CD4-positive, alpha-beta memory T cell (primary cell): ENCODE measurements at regions not wholly inside any gene's neighbourhood (a gene's known extent, or its start where the extent isn't known, plus 50 kb on each side); places are given as distances from the start of the nearest gene placed in this dataset.

Source experiments
- CTCF ChIA-PET: fragments of 350-600 bp; sonication (Branson Sonifier 250); formaldehyde crosslinking; loops from one replicate; lab custom pipeline; 2021; ENCODE audit warnings: inconsistent platforms; ENCODE audit not compliant: partially characterized antibody; lab: Charles Lee
- POLR2A ChIA-PET: fragments of 350-600 bp; sonication (Branson Sonifier 250); formaldehyde crosslinking; loops from one replicate; lab custom pipeline; 2021; ENCODE audit not compliant: partially characterized antibody; lab: Charles Lee
- DNase-seq, 5 donors: peaks; one replicate each; pipeline versions ENCODE4 v3.0.0 to v3.0.0-alpha.2; 2020 to 2022; ENCODE audit warnings: mixed read lengths in 1 of 5
- H3K27ac ChIP-seq: one replicate; pipeline ENCODE4 v1.7.0; 2013; ENCODE audit warnings: low read depth, low read length
- H3K27me3 ChIP-seq: 2 replicates; pipeline ENCODE4 v1.7.0; 2013; ENCODE audit warnings: mild to moderate bottlenecking, low read length, moderate library complexity; ENCODE audit not compliant: insufficient read depth
- H3K36me3 ChIP-seq: 2 replicates; pipeline ENCODE4 v1.7.0; 2013; ENCODE audit warnings: mild to moderate bottlenecking, low read length, moderate library complexity; ENCODE audit not compliant: insufficient read depth
- H3K4me1 ChIP-seq: 2 replicates; pipeline ENCODE4 v1.7.0; 2013; ENCODE audit warnings: mild to moderate bottlenecking, low read length, moderate library complexity; ENCODE audit not compliant: insufficient read depth
- H3K4me3 ChIP-seq, 2 donors: one replicate each; pipeline ENCODE4 v1.7.0; 2013; ENCODE audit warnings: low read length in 2 of 2, mild to moderate bottlenecking in 1 of 2
- H3K9me3 ChIP-seq, 2 donors: one replicate each; pipeline ENCODE4 v1.7.0; 2013; ENCODE audit warnings: low read length in 2 of 2, control low read depth in 1 of 2; ENCODE audit not compliant: control insufficient read depth in 1 of 2
- H3K27ac Mint-ChIP-seq, 7 donors: one replicate each; pipeline ENCODE4 v1.8.0; 2020 to 2021; ENCODE audit warnings: mixed read lengths in 7 of 7, mild to moderate bottlenecking in 6 of 7, inconsistent platforms in 3 of 7, moderate library complexity in 3 of 7
- H3K27me3 Mint-ChIP-seq, 2 donors: one replicate each; pipeline ENCODE4 v1.8.0; 2020 to 2021; ENCODE audit warnings: mixed read lengths in 2 of 2
- H3K36me3 Mint-ChIP-seq, 2 donors: one replicate each; pipeline ENCODE4 v1.8.0; 2020 to 2021; ENCODE audit warnings: mixed read lengths in 2 of 2, inconsistent platforms in 1 of 2, mild to moderate bottlenecking in 1 of 2
- H3K4me1 Mint-ChIP-seq, 4 donors: one replicate each; pipeline ENCODE4 v1.8.0; 2020 to 2021; ENCODE audit warnings: mixed read lengths in 4 of 4, mild to moderate bottlenecking in 1 of 4
- H3K4me3 Mint-ChIP-seq, 8 donors: one replicate each; pipeline ENCODE4 v1.8.0; 2020 to 2021; ENCODE audit warnings: mixed read lengths in 8 of 8, mild to moderate bottlenecking in 7 of 8, moderate library complexity in 6 of 8, inconsistent platforms in 3 of 8
- H3K9me3 Mint-ChIP-seq, 8 donors: one replicate each; pipeline ENCODE4 v1.8.0; 2020 to 2021; ENCODE audit warnings: mixed read lengths in 8 of 8, mild to moderate bottlenecking in 5 of 8, inconsistent platforms in 3 of 8, moderate library complexity in 1 of 8
- intact Hi-C: fragments of 100-400 bp; cut with micrococcal nuclease; formaldehyde crosslinking; loops from one replicate; pipeline ENCODE4 v1.15.1; 2023

DNA sequence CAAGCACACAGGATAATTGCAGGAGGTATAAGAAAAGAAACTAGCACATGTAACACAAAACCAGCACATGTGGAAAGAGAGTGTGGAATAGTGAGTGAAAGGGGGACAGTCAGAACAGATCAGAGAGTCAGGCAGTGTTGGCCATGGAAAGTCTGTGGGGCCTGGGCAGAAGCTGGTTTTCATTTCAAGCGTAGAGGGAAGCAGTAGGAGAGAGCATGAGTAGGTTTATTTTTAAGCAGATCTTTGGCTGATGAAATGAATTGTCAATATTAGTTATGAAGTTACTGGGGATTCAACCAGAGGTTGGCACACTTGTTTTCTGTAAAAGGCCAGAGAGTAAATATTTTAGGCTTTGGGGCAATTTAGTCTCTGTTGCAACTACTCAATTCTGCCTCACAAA is 283.1 kb downstream of the SMARCA2 start:
- no peaks in the 10 kb centered on the region for H3K36me3 Mint-ChIP-seq
- ChIA-PET POLR2A (no interaction called here), CTCF (no interaction called here)
- no peak for DNase-seq
- Histone ChIP-seq H3K4me1 (no peaks in the 10 kb centered on the region), H3K4me3 (no peak overlapping the region), H3K27me3 (no peaks in the 10 kb centered on the region), H3K9me3 (no peaks in the 10 kb centered on the region), H3K27ac (no peak overlapping the region), H3K36me3 (no peaks in the 10 kb centered on the region)
- intact Hi-C loops, result loop anchor here (10.0 kb wide), 1 partner anchor 53 kb away; no protein-coding TSS in a partner anchor
- H3K4me3 Mint-ChIP-seq, result no peak overlapping the region
- peaks cover 4 to 15% of the 10 kb centered on the region in 2 donors for H3K27me3 Mint-ChIP-seq
- H3K4me1 Mint-ChIP-seq, result no peaks in the 10 kb centered on the region
- H3K9me3 Mint-ChIP-seq, result peaks cover 0 to 3% (median 0%) of the 10 kb centered on the region in 8 donors
- no peak overlapping the region for H3K27ac Mint-ChIP-seq

DNA sequence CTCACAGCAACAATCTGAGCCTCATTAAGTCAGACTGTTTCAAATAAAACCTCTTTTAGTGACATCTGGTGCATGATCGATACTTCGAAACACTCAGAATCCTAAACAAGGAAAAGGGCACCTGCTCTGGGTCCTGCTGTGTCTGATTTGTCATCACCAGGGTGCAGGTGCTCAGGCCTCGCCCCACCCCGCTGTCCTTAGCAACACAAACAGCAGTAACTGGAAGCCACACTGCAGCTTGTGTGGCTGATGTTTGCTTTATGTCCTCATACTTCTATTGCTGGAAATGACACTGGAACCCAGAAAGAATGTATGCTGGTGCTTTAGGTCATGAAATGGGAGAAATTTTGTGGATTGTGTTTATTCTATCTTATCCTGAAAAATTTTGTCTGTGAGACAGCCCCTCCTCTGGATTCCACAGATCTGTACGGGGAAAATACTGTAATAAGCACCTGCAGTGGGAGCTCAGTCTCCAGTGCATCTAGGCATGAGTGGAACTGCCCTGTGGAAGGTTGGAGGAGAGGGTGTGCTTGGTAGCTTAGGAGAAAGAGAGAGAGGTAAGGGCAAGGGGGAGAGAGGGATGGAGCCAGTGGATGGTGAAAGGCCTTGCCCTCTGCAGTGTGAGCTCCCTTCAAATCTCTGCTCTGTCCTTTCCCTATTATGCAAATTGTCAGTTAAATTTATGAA is 284.2 kb downstream of the SMARCA2 start:
- Histone ChIP-seq H3K27ac (no peak overlapping the region), H3K9me3 (no peaks in the 10 kb centered on the region), H3K4me1 (no peaks in the 10 kb centered on the region), H3K27me3 (no peaks in the 10 kb centered on the region), H3K36me3 (no peaks in the 10 kb centered on the region), H3K4me3 (no peak overlapping the region)
- H3K4me1 Mint-ChIP-seq, result no peaks in the 10 kb centered on the region
- H3K27ac Mint-ChIP-seq, result no peak overlapping the region
- ChIA-PET CTCF (no interaction called here), POLR2A (no interaction called here)
- no peak for DNase-seq
- no peaks in the 10 kb centered on the region for H3K36me3 Mint-ChIP-seq
- H3K9me3 Mint-ChIP-seq, result peaks cover 0 to 3% (median 0%) of the 10 kb centered on the region in 8 donors
- no peak overlapping the region for H3K4me3 Mint-ChIP-seq
- intact Hi-C loops, result loop anchor here (10.0 kb wide), 1 partner anchor 54 kb away; no protein-coding TSS in a partner anchor
- H3K27me3 Mint-ChIP-seq, result peaks cover 2 to 16% of the 10 kb centered on the region in 2 donors

DNA sequence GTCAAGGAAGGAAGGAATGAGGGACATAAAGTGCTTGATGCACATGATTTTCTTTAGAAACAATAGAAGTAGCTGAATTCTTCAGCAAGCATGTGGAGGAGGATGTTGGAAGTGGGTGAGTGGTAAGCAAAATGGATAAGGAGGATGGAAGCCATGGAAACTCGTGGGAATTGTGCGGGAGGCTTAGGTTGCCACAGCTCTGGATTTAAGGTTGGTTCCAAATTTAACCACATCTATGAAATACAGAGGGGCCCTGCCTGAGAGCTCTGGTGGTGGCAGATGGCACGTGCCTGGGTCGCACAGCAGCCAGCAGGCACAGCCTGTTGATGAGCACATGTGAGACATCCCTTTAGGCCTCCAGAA is 284.7 kb downstream of the SMARCA2 start:
- CTCF ChIA-PET, result no interaction called here
- H3K9me3 ChIP-seq, result no peaks in the 10 kb centered on the region
- H3K36me3 Mint-ChIP-seq, result no peaks in the 10 kb centered on the region

DNA sequence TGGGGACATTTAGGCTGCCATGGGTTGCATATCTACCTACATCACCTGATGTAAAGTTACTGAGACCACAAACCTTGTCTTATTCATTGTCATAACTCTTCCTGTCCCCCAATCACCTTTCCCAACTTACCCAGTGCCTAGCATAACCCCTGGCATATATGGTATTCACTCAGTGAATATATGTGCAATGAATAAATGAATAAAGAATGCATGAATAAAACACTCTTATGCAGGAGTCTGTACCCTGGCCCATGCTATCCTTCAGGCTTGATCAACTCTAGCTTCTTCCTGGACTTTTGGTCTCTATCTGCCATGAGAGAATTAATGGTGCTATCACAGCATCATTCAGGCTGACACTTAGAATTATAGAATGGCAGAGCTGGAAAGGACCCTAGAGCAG is 285.2 kb downstream of the SMARCA2 start:
- ChIA-PET CTCF (interaction anchor here (1.3 kb wide), 1 partner anchor 9 kb away, joined by 3 read pairs; no protein-coding TSS in a partner anchor), POLR2A (no interaction called here)
- Mint-ChIP-seq H3K36me3 (no peaks in the 10 kb centered on the region), H3K27me3 (peaks cover 2 to 13% of the 10 kb centered on the region in 2 donors), H3K4me3 (no peak overlapping the region), H3K4me1 (no peaks in the 10 kb centered on the region), H3K9me3 (peaks cover 0 to 3% (median 0%) of the 10 kb centered on the region in 8 donors), H3K27ac (no peak overlapping the region)
- Histone ChIP-seq H3K27me3 (no peaks in the 10 kb centered on the region), H3K27ac (no peak overlapping the region), H3K4me1 (no peaks in the 10 kb centered on the region), H3K9me3 (no peaks in the 10 kb centered on the region), H3K4me3 (no peak overlapping the region), H3K36me3 (no peaks in the 10 kb centered on the region)
- DNase-seq, result no peak
- intact Hi-C loops, result no loop called here

More for the DNA sequence above, 284.7 kb downstream of the SMARCA2 start:
- Mint-ChIP-seq H3K4me3 (no peak overlapping the region), H3K4me1 (no peaks in the 10 kb centered on the region), H3K27me3 (peaks cover 2 to 16% of the 10 kb centered on the region in 2 donors), H3K27ac (no peak overlapping the region), H3K9me3 (peaks cover 0 to 3% (median 0%) of the 10 kb centered on the region in 8 donors)
- POLR2A ChIA-PET, result no interaction called here
- no peak for DNase-seq
- Histone ChIP-seq H3K27me3 (no peaks in the 10 kb centered on the region), H3K36me3 (no peaks in the 10 kb centered on the region), H3K4me1 (no peaks in the 10 kb centered on the region), H3K4me3 (no peak overlapping the region), H3K27ac (no peak overlapping the region)
- intact Hi-C loops, result loop anchor here (10.0 kb wide), 1 partner anchor 55 kb away; no protein-coding TSS in a partner anchor

DNA sequence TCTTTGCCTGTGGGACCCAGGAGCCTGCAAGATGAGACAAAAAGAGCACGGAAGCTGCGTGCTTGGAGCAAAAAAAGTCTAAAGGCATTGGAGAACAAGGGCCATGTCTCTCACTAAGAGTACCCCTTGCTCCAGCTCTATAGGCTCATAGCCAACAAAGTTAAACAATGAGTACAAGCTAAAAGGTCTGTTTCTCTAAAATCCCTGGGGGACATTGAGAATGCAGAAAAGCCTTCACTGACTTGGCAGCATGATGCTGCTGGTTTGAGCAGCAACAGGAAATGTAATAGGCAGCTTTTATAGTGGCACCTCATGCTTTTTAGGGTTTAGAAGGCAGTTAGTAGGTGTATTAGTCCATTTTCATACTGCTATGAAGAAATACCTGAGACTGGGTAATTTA is 287.5 kb downstream of the SMARCA2 start:
- peaks cover 0 to 3% (median 0%) of the 10 kb centered on the region in 8 donors for H3K9me3 Mint-ChIP-seq
- no peaks in the 10 kb centered on the region for H3K4me1 Mint-ChIP-seq
- intact Hi-C loops, result no loop called here
- no peak overlapping the region for H3K4me3 Mint-ChIP-seq
- H3K27ac ChIP-seq, result no peak overlapping the region
- ChIA-PET CTCF (no interaction called here), POLR2A (no interaction called here)
- H3K27me3 ChIP-seq, result no peaks in the 10 kb centered on the region
- H3K36me3 Mint-ChIP-seq, result no peaks in the 10 kb centered on the region
- H3K36me3 ChIP-seq, result no peaks in the 10 kb centered on the region
- H3K27me3 Mint-ChIP-seq, result peaks cover 2 to 9% of the 10 kb centered on the region in 2 donors
- H3K4me3 ChIP-seq, result no peak overlapping the region
- no peak for DNase-seq
- no peaks in the 10 kb centered on the region for H3K9me3 ChIP-seq
- H3K27ac Mint-ChIP-seq, result no peak overlapping the region
- H3K4me1 ChIP-seq, result no peaks in the 10 kb centered on the region

DNA sequence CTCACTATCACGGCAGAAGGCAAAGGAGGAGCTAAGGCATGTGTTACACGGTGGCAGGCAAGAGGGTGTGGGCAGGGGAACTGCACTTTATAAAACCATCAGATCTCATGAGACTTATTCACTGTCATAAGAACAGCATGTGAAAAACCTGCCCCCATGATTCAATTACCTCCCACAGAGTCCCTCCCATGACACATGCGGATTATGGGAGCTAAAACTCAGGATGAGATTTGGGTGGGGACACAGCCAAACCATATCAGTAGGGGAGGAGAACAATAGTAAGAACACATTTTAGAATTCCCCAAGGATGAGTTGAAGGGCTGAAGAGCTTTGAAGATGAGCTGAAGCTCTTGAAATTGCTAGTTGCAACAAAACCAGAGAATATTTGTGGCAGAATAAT is 287.9 kb downstream of the SMARCA2 start:
- H3K27me3 Mint-ChIP-seq, result peaks cover 2 to 9% of the 10 kb centered on the region in 2 donors
- peaks cover 0 to 3% (median 0%) of the 10 kb centered on the region in 8 donors for H3K9me3 Mint-ChIP-seq
- no peaks in the 10 kb centered on the region for H3K4me1 ChIP-seq
- ChIA-PET POLR2A (no interaction called here), CTCF (no interaction called here)
- no peaks in the 10 kb centered on the region for H3K4me1 Mint-ChIP-seq
- no peak overlapping the region for H3K4me3 ChIP-seq
- H3K9me3 ChIP-seq, result no peaks in the 10 kb centered on the region
- no peaks in the 10 kb centered on the region for H3K27me3 ChIP-seq
- DNase-seq, result no peak
- no peak overlapping the region for H3K4me3 Mint-ChIP-seq
- H3K27ac ChIP-seq, result no peak overlapping the region
- no peaks in the 10 kb centered on the region for H3K36me3 ChIP-seq
- no peak overlapping the region for H3K27ac Mint-ChIP-seq
- intact Hi-C loops, result no loop called here
- no peaks in the 10 kb centered on the region for H3K36me3 Mint-ChIP-seq

DNA sequence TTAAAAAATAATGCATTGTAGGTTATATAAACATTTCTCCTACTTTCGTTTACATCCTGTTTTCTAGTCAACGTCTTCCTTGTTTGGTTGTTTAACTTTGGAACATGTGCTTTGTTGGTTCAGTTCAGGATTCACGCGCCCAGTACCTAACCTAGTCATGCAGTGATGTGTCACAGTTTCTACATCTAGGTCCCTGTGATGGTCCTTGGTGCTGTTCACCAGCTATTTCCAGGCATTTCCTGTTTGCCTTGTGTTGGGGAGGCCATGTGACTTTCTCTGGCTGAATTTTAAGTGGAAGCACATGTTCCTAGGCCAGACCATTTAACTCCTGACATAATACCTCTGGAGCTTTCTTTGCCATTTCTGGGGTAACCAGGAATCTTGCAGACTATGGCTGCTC is 292.3 kb downstream of the SMARCA2 start:
- Mint-ChIP-seq H3K36me3 (no peaks in the 10 kb centered on the region), H3K4me3 (no peak overlapping the region), H3K27me3 (peaks cover 5% of the 10 kb centered on the region in 2 donors), H3K27ac (no peak overlapping the region), H3K9me3 (peaks cover 0 to 23% (median 19%) of the 10 kb centered on the region in 8 donors), H3K4me1 (no peaks in the 10 kb centered on the region)
- Histone ChIP-seq H3K4me3 (no peak overlapping the region), H3K27ac (no peak overlapping the region), H3K9me3 (peaks cover 0 to 4% of the 10 kb centered on the region in 2 donors), H3K4me1 (no peaks in the 10 kb centered on the region), H3K36me3 (no peaks in the 10 kb centered on the region), H3K27me3 (no peaks in the 10 kb centered on the region)
- ChIA-PET POLR2A (no interaction called here), CTCF (no interaction called here)
- intact Hi-C loops, result no loop called here
- no peak for DNase-seq
